ENCODE measurements at regions not wholly inside any gene's neighbourhood (a gene's known extent, or its start where the extent isn't known, plus 50 kb on each side); places are given as distances from the start of the nearest gene placed in this dataset.

DNA sequence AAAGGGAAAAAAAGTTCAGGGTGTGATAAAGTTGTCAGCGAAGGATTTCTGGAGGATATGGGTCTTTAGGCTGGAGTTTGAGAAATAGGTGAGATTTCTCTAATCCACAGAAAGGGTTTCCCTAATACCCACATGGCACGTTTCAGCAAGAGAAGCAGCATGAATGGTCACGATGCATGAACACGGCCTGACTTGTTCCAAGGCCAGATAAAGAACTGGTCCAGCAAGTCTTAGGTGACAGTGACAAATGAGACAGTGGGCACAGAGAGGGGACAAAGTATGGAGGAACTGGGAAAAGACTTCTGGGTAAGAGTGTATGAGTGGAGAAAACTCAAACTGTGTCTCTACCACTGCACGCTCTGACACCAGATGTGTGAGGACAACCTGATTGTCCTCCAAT, 262.0 kb upstream of the FOXQ1 start:
- TF ChIP-seq FOXJ3 (CRISPR knock-in tag; IDR thresholded peaks at IDR 0.05) (no peak), POLR2AphosphoS5 (IDR thresholded peaks at IDR 0.05; ENCODE audit: low read depth, low read length) (no peak), RAD21 (IDR thresholded peaks at IDR 0.05; ENCODE audit: low read length) (no peak)
- TF ChIP-seq, protein P1, sequence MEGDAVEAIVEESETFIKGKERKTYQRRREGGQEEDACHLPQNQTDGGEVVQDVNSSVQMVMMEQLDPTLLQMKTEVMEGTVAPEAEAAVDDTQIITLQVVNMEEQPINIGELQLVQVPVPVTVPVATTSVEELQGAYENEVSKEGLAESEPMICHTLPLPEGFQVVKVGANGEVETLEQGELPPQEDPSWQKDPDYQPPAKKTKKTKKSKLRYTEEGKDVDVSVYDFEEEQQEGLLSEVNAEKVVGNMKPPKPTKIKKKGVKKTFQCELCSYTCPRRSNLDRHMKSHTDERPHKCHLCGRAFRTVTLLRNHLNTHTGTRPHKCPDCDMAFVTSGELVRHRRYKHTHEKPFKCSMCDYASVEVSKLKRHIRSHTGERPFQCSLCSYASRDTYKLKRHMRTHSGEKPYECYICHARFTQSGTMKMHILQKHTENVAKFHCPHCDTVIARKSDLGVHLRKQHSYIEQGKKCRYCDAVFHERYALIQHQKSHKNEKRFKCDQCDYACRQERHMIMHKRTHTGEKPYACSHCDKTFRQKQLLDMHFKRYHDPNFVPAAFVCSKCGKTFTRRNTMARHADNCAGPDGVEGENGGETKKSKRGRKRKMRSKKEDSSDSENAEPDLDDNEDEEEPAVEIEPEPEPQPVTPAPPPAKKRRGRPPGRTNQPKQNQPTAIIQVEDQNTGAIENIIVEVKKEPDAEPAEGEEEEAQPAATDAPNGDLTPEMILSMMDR (IDR thresholded peaks at IDR 0.05), result no peak

Data from SK-N-SH (cell line).